ENCODE measurements at regions not wholly inside any gene's neighbourhood (a gene's known extent, or its start where the extent isn't known, plus 50 kb on each side); places are given as distances from the start of the nearest gene placed in this dataset.
"Not testable (repeated sequence)": the region's sequence is repeated elsewhere in the genome, so short reads cannot be mapped to it uniquely, and the experiment has no call there.

- H3K9me3 ChIP-seq (ENCODE audit: low read depth): no peaks in the 10 kb centered on the region
- H3K4me3 ChIP-seq: no peak overlapping the region
- H3K36me3 ChIP-seq: no peaks in the 10 kb centered on the region
- peaks cover 6% of the 10 kb centered on the region for H3K4me1 ChIP-seq (ENCODE audit: low read depth)
- H3K27me3 ChIP-seq: no peaks in the 10 kb centered on the region
- no peak for TF ChIP-seq CTCF (IDR thresholded peaks at IDR 0.05; ENCODE audit: low read depth, low read length)
- no peak overlapping the region for H3K27ac ChIP-seq
- DNase-seq (ENCODE audit: low read depth in 1 of 2, low spot score in 1 of 2): no peak
Measured at GRCh38 chr13:59404331-59404730, 759.4 kb downstream of the DIAPH3 start.

GRCh38 chr13:59407251-59407650 is 756.5 kb downstream of the DIAPH3 start:
- not testable (repeated sequence) for H3K36me3 ChIP-seq; DNase-seq (ENCODE audit: low read depth in 1 of 2, low spot score in 1 of 2); H3K27me3 ChIP-seq; H3K27ac ChIP-seq; H3K9me3 ChIP-seq (ENCODE audit: low read depth); H3K4me3 ChIP-seq
- peaks cover 13% of the 10 kb centered on the region for H3K4me1 ChIP-seq (ENCODE audit: low read depth)

- no peaks in the 10 kb centered on the region for H3K36me3 ChIP-seq
- DNase-seq (ENCODE audit: low read depth in 1 of 2, low spot score in 1 of 2): no peak
- no peaks in the 10 kb centered on the region for H3K27me3 ChIP-seq
- H3K4me3 ChIP-seq: no peak overlapping the region
- H3K27ac ChIP-seq: no peak overlapping the region
- no peak for TF ChIP-seq CTCF (IDR thresholded peaks at IDR 0.05; ENCODE audit: low read depth, low read length)
- peaks cover 25% of the 10 kb centered on the region for H3K4me1 ChIP-seq (ENCODE audit: low read depth)
- no peaks in the 10 kb centered on the region for H3K9me3 ChIP-seq (ENCODE audit: low read depth)
Measured at GRCh38 chr13:59408738-59409137, 755.0 kb downstream of the DIAPH3 start.

GRCh38 chr13:59409211-59409610 is 754.5 kb downstream of the DIAPH3 start:
- peaks cover 28% of the 10 kb centered on the region for H3K4me1 ChIP-seq (ENCODE audit: low read depth)
- TF ChIP-seq CTCF (IDR thresholded peaks at IDR 0.05; ENCODE audit: low read depth, low read length): no peak
- H3K27me3 ChIP-seq: no peaks in the 10 kb centered on the region
- no peaks in the 10 kb centered on the region for H3K9me3 ChIP-seq (ENCODE audit: low read depth)
- H3K27ac ChIP-seq: peak overlapping the region; percentile 38
- H3K36me3 ChIP-seq: no peaks in the 10 kb centered on the region
- DNase-seq (ENCODE audit: low read depth in 1 of 2, low spot score in 1 of 2): peak in 1 of 2 donors; percentile 80
- H3K4me3 ChIP-seq: no peak overlapping the region

GRCh38 chr13:59409634-59410200 is 754.0 kb downstream of the DIAPH3 start:
- H3K4me1 ChIP-seq (ENCODE audit: low read depth): peaks cover 28% of the 10 kb centered on the region
- no peak overlapping the region for H3K4me3 ChIP-seq
- H3K9me3 ChIP-seq (ENCODE audit: low read depth): no peaks in the 10 kb centered on the region
- H3K27ac ChIP-seq: peak overlapping the region; percentile 38
- TF ChIP-seq CTCF (IDR thresholded peaks at IDR 0.05; ENCODE audit: low read depth, low read length): no peak
- no peak for DNase-seq (ENCODE audit: low read depth in 1 of 2, low spot score in 1 of 2)
- no peaks in the 10 kb centered on the region for H3K27me3 ChIP-seq
- no peaks in the 10 kb centered on the region for H3K36me3 ChIP-seq

- Histone ChIP-seq H3K36me3 (no peaks in the 10 kb centered on the region), H3K4me1 (ENCODE audit: low read depth) (peaks cover 45% of the 10 kb centered on the region), H3K27ac (peak overlapping the region; percentile 79), H3K27me3 (no peaks in the 10 kb centered on the region), H3K4me3 (no peak overlapping the region), H3K9me3 (ENCODE audit: low read depth) (no peaks in the 10 kb centered on the region)
- no peak for TF ChIP-seq CTCF (IDR thresholded peaks at IDR 0.05; ENCODE audit: low read depth, low read length)
- peak in 1 of 2 donors; percentile 32 for DNase-seq (ENCODE audit: low read depth in 1 of 2, low spot score in 1 of 2)
Measured at GRCh38 chr13:59413126-59413525, 750.6 kb downstream of the DIAPH3 start.
